Body of pancreas (tissue), 4 donors: ENCODE measurements at regions not wholly inside any gene's neighbourhood (a gene's known extent, or its start where the extent isn't known, plus 50 kb on each side); places are given as distances from the start of the nearest gene placed in this dataset.
"Not testable (repeated sequence)": the region's sequence is repeated elsewhere in the genome, so short reads cannot be mapped to it uniquely, and the experiment has no call there.

Experiments used
- CTCF ChIP-seq, 7 experiments: fragments of 450-650 bp in 4 of 7; fragments of 200-600 bp in 3 of 7; sonication (generic) in 3 of 7; IDR thresholded peaks; one replicate each; pipeline ENCODE4 v1.5.1; 2016 to 2019; ENCODE audit warnings: antibody characterized with exemption in 7 of 7
- POLR2A ChIP-seq, 3 donors: fragments of 450-650 bp; IDR thresholded peaks; one replicate each; pipeline ENCODE4 v1.6.1; 2016; ENCODE audit warnings: antibody characterized with exemption in 3 of 3, mild to moderate bottlenecking in 2 of 3

- not testable (repeated sequence) for TF ChIP-seq CTCF, POLR2A (IDR thresholded peaks at IDR 0.05)
Observed at GRCh38 chr4:49573666-49574215, 587.7 kb downstream of the CWH43 start.
